ENCODE measurements at regions not wholly inside any gene's neighbourhood (a gene's known extent, or its start where the extent isn't known, plus 50 kb on each side); places are given as distances from the start of the nearest gene placed in this dataset.

DNA sequence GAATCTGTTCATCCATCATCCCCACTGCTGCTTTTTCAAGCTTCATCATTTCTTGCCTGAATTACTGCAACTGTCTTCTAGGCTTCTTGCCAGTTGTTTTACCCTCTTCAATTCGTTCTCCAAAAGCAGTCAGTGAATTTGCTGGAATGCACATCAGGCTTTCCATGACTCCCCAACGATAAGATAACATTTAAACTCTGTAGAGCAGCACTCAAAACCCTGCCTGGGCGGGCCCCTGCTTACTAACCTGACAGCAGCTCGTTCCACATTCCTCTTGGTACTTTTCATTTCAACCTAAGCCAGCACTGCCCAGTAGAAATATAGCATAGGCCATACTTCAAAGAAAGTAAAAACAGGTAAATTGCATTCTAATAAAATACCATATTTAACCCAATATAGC, 342.9 kb downstream of the SUCLG1 start:
- TF ChIP-seq, protein P1, sequence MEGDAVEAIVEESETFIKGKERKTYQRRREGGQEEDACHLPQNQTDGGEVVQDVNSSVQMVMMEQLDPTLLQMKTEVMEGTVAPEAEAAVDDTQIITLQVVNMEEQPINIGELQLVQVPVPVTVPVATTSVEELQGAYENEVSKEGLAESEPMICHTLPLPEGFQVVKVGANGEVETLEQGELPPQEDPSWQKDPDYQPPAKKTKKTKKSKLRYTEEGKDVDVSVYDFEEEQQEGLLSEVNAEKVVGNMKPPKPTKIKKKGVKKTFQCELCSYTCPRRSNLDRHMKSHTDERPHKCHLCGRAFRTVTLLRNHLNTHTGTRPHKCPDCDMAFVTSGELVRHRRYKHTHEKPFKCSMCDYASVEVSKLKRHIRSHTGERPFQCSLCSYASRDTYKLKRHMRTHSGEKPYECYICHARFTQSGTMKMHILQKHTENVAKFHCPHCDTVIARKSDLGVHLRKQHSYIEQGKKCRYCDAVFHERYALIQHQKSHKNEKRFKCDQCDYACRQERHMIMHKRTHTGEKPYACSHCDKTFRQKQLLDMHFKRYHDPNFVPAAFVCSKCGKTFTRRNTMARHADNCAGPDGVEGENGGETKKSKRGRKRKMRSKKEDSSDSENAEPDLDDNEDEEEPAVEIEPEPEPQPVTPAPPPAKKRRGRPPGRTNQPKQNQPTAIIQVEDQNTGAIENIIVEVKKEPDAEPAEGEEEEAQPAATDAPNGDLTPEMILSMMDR (IDR thresholded peaks at IDR 0.05): no peak
- TF ChIP-seq ZFX (IDR thresholded peaks at IDR 0.05; ENCODE audit: borderline replicate concordance): no peak

Measured in 22Rv1 (cell line).